Esophagus squamous epithelium (tissue), 4 donors: ENCODE measurements at regions not wholly inside any gene's neighbourhood (a gene's known extent, or its start where the extent isn't known, plus 50 kb on each side); places are given as distances from the start of the nearest gene placed in this dataset.

ENCODE experiments used
- POLR2A ChIP-seq, 4 donors: fragments of 450-650 bp; IDR thresholded peaks; one replicate each; pipeline ENCODE4 v1.6.1; 2017; ENCODE audit warnings: antibody characterized with exemption in 4 of 4, mild to moderate bottlenecking in 4 of 4, moderate library complexity in 3 of 4
- TF ChIP-seq, protein P1 (sequence below), 6 experiments: fragments of 450-650 bp in 4 of 6; fragments of 200-600 bp in 2 of 6; sonication (generic) in 2 of 6; IDR thresholded peaks; one replicate each; pipeline ENCODE4 v1.5.1; 2016 to 2019; ENCODE audit warnings: antibody characterized with exemption in 6 of 6, mild to moderate bottlenecking in 4 of 6, moderate library complexity in 4 of 6

DNA sequence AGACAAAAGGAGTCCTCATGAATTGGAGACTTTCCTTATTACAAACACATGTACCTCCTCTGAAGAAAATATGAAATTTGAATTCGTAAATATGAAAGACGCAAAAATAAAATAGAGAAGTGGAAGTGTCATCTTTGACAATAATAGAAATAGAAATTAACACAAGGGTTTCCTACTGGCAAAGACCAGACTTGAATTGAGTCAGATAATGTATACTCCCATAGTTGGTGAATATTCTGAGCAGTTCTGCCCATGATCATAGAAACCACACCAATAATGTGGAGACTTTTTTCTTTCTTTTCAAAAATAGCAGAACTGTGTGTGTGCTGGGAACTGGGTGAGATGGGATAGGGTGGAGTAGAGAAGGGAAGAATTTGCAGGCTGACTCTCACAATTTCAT lies 277.7 kb upstream of the TET2 start:
- TF ChIP-seq, protein P1, sequence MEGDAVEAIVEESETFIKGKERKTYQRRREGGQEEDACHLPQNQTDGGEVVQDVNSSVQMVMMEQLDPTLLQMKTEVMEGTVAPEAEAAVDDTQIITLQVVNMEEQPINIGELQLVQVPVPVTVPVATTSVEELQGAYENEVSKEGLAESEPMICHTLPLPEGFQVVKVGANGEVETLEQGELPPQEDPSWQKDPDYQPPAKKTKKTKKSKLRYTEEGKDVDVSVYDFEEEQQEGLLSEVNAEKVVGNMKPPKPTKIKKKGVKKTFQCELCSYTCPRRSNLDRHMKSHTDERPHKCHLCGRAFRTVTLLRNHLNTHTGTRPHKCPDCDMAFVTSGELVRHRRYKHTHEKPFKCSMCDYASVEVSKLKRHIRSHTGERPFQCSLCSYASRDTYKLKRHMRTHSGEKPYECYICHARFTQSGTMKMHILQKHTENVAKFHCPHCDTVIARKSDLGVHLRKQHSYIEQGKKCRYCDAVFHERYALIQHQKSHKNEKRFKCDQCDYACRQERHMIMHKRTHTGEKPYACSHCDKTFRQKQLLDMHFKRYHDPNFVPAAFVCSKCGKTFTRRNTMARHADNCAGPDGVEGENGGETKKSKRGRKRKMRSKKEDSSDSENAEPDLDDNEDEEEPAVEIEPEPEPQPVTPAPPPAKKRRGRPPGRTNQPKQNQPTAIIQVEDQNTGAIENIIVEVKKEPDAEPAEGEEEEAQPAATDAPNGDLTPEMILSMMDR (IDR thresholded peaks at IDR 0.05): no peak
- no peak for TF ChIP-seq POLR2A (IDR thresholded peaks at IDR 0.05)
